ENCODE measurements at regions not wholly inside any gene's neighbourhood (a gene's known extent, or its start where the extent isn't known, plus 50 kb on each side); places are given as distances from the start of the nearest gene placed in this dataset.
A peak's percentile ranks its signal among the peaks of the same experiment; 100 is the strongest.

GRCh38 chr14:99077076-99077843 is 194.7 kb downstream of the BCL11B start:
- Histone ChIP-seq H3K4me1 (no peaks in the 10 kb centered on the region), H3K36me3 (no peaks in the 10 kb centered on the region), H3K9me3 (peaks cover 0 to 20% (median 9%) of the 10 kb centered on the region in 4 donors), H3K27me3 (peaks cover 0 to 4% (median 0%) of the 10 kb centered on the region in 4 donors), H3K27ac (replicated peaks in 1 of 4) (no peak overlapping the region), H3K4me3 (no peak overlapping the region)
- no peak for TF ChIP-seq POLR2AphosphoS5 (IDR thresholded peaks at IDR 0.05)
- no peak for TF ChIP-seq POLR2A (IDR thresholded peaks at IDR 0.05; ENCODE audit: low read depth)
- TF ChIP-seq EP300 (IDR thresholded peaks at IDR 0.05), result no peak
- no peak for TF ChIP-seq CTCF (IDR thresholded peaks at IDR 0.05)
- peak; percentile 45 for DNase-seq (ENCODE audit: extremely low spot score)
- WGBS, result 60% methylated on average over 8 of the region's 8 CpGs
- intact Hi-C loops (cut with DNase I), result no loop called here

GRCh38 chr14:99077844-99078236 is 194.2 kb downstream of the BCL11B start:
- TF ChIP-seq EP300 (IDR thresholded peaks at IDR 0.05) (no peak), POLR2A (IDR thresholded peaks at IDR 0.05; ENCODE audit: low read depth) (no peak), CTCF (IDR thresholded peaks at IDR 0.05) (no peak), POLR2AphosphoS5 (IDR thresholded peaks at IDR 0.05) (no peak)
- intact Hi-C loops (cut with DNase I), result no loop called here
- WGBS, result 90% methylated on average over 6 of the region's 6 CpGs
- Histone ChIP-seq H3K4me1 (no peaks in the 10 kb centered on the region), H3K27me3 (peaks cover 0 to 4% (median 0%) of the 10 kb centered on the region in 4 donors), H3K4me3 (no peak overlapping the region), H3K9me3 (peaks cover 0 to 20% (median 9%) of the 10 kb centered on the region in 4 donors), H3K27ac (replicated peaks in 1 of 4) (no peak overlapping the region), H3K36me3 (no peaks in the 10 kb centered on the region)
- no peak for DNase-seq (ENCODE audit: extremely low spot score)

GRCh38 chr14:99078426-99078825 is 193.6 kb downstream of the BCL11B start:
- intact Hi-C loops (cut with DNase I), result no loop called here
- TF ChIP-seq POLR2A (IDR thresholded peaks at IDR 0.05; ENCODE audit: low read depth) (no peak), EP300 (IDR thresholded peaks at IDR 0.05) (no peak), CTCF (IDR thresholded peaks at IDR 0.05) (no peak), POLR2AphosphoS5 (IDR thresholded peaks at IDR 0.05) (no peak)
- Histone ChIP-seq H3K9me3 (peaks cover 0 to 22% (median 11%) of the 10 kb centered on the region in 4 donors), H3K27ac (replicated peaks in 1 of 4) (no peak overlapping the region), H3K36me3 (no peaks in the 10 kb centered on the region), H3K4me3 (no peak overlapping the region), H3K27me3 (peaks cover 0 to 4% (median 0%) of the 10 kb centered on the region in 4 donors), H3K4me1 (no peaks in the 10 kb centered on the region)
- no peak for DNase-seq (ENCODE audit: extremely low spot score)
- WGBS, result 63% methylated on average over 7 of the region's 7 CpGs

- Histone ChIP-seq H3K4me3 (no peak overlapping the region), H3K27me3 (peaks cover 0 to 4% (median 0%) of the 10 kb centered on the region in 4 donors), H3K4me1 (no peaks in the 10 kb centered on the region), H3K36me3 (no peaks in the 10 kb centered on the region), H3K27ac (replicated peaks in 1 of 4) (no peak overlapping the region), H3K9me3 (peaks cover 0 to 28% (median 16%) of the 10 kb centered on the region in 4 donors)
- intact Hi-C loops (cut with DNase I), result no loop called here
- peak; percentile 62 for DNase-seq (ENCODE audit: extremely low spot score)
- WGBS, result 87% methylated on average over 9 of the region's 9 CpGs
- no peak for TF ChIP-seq CTCF (IDR thresholded peaks at IDR 0.05)
- TF ChIP-seq EP300 (IDR thresholded peaks at IDR 0.05), result no peak
- no peak for TF ChIP-seq POLR2A (IDR thresholded peaks at IDR 0.05; ENCODE audit: low read depth)
- TF ChIP-seq POLR2AphosphoS5 (IDR thresholded peaks at IDR 0.05), result no peak
Observed at GRCh38 chr14:99079061-99079727, 192.8 kb downstream of the BCL11B start.
